ENCODE measurements at regions not wholly inside any gene's neighbourhood (a gene's known extent, or its start where the extent isn't known, plus 50 kb on each side); places are given as distances from the start of the nearest gene placed in this dataset.

- Histone ChIP-seq H3K9me3 (ENCODE audit: control insufficient read depth in 1 of 2, insufficient read depth in 1 of 2, low read depth in 1 of 2, low read length in 2 of 2) (no peaks in the 10 kb centered on the region), H3K36me3 (ENCODE audit: control insufficient read depth in 1 of 2, insufficient read depth in 2 of 2, low read length in 2 of 2) (no peaks in the 10 kb centered on the region), H3K4me1 (ENCODE audit: control insufficient read depth in 1 of 2, insufficient read depth in 2 of 2, low read length in 2 of 2) (no peaks in the 10 kb centered on the region), H3K9ac (ENCODE audit: low read length) (no peak overlapping the region), H4K20me1 (ENCODE audit: insufficient read depth) (no peaks in the 10 kb centered on the region), H3K4me3 (replicated peaks in 1 of 2; ENCODE audit: low read depth in 1 of 2, low read length in 2 of 2) (no peak overlapping the region), H3K27ac (ENCODE audit: low read depth, low read length) (no peak overlapping the region), H3K4me2 (ENCODE audit: low read length) (no peak overlapping the region), H2AFZ (ENCODE audit: low read depth, low read length, poor library complexity, severe bottlenecking) (no peak overlapping the region), H3K79me2 (ENCODE audit: insufficient read depth, low read length) (no peaks in the 10 kb centered on the region), H3K27me3 (ENCODE audit: insufficient read depth, low read length) (peaks cover 7% of the 10 kb centered on the region; the same call in 1 of the 2 replicates), H3K9me2 (ENCODE audit: insufficient read depth) (no peaks in the 10 kb centered on the region)
- DNase-seq (ENCODE audit: low read depth, low spot score) (no peak), ATAC-seq (no peak)
- RAD21 ChIA-PET (ENCODE audit: low non-redundant PET in 1 of 2, low total read pairs in 2 of 2, uncharacterized antibody in 2 of 2, unreplicated experiment in 2 of 2) = no interaction called here
- POLR2A ChIA-PET = no interaction called here
- CTCF ChIA-PET = no interaction called here
- no peak for TF ChIP-seq ATF3 (IDR thresholded peaks at IDR 0.05)
- no peak for TF ChIP-seq POLR2AphosphoS5 (IDR thresholded peaks at IDR 0.05; ENCODE audit: low read depth, low read length)
- no peak for TF ChIP-seq ZBTB33 (IDR thresholded peaks at IDR 0.05; ENCODE audit: extremely low read depth, insufficient replicate concordance, low read length)
- TF ChIP-seq REST (IDR thresholded peaks at IDR 0.05; ENCODE audit: low read depth) = no peak
- no peak for TF ChIP-seq YY1 (IDR thresholded peaks at IDR 0.05; ENCODE audit: extremely low read depth, insufficient replicate concordance, low read depth, low read length)
- no peak for TF ChIP-seq ZNF274 (IDR thresholded peaks at IDR 0.05; ENCODE audit: low read depth, low read length)
- no peak for TF ChIP-seq EZH2 (IDR thresholded peaks at IDR 0.05)
- no peak for TF ChIP-seq RAD21 (IDR thresholded peaks at IDR 0.05; ENCODE audit: low read depth)
- TF ChIP-seq TCF7L2 (IDR thresholded peaks at IDR 0.05; ENCODE audit: borderline replicate concordance, extremely low read depth, insufficient read depth, insufficient read length) = no peak
- TF ChIP-seq POLR2A (IDR thresholded peaks at IDR 0.05; ENCODE audit: borderline replicate concordance, extremely low read depth, insufficient read depth, insufficient read length) = no peak
- TF ChIP-seq SRF (IDR thresholded peaks at IDR 0.05; ENCODE audit: low read depth) = no peak
- TF ChIP-seq FOSL1 (IDR thresholded peaks at IDR 0.05; ENCODE audit: low read depth) = no peak
- BruUV-seq (replicated peaks) = no TSS peak
- intact Hi-C loops (cut with micrococcal nuclease) = no loop called here
Measured at GRCh38 chr2:134081238-134081938, 172.5 kb upstream of the MGAT5 start.
